ENCODE measurements at regions not wholly inside any gene's neighbourhood (a gene's known extent, or its start where the extent isn't known, plus 50 kb on each side); places are given as distances from the start of the nearest gene placed in this dataset.
"Not testable (repeated sequence)": the region's sequence is repeated elsewhere in the genome, so short reads cannot be mapped to it uniquely, and the experiment has no call there.

GRCh38 chr5:167348980-167349379, 942.5 kb upstream of the WWC1 start:
- no peak for DNase-seq

- no peak for DNase-seq
These were observed 940.1 kb upstream of the WWC1 start for GRCh38 chr5:167351316-167351715.

- DNase-seq, result no peak
These were observed 938.6 kb upstream of the WWC1 start for GRCh38 chr5:167352801-167353200.

GRCh38 chr5:167355346-167355745, 936.1 kb upstream of the WWC1 start:
- DNase-seq, result no peak

- DNase-seq, result no peak
These were observed 935.1 kb upstream of the WWC1 start for GRCh38 chr5:167356374-167356773.

- DNase-seq, result no peak
These were observed 932.5 kb upstream of the WWC1 start for GRCh38 chr5:167358868-167359492.

- DNase-seq, result no peak
These were observed 929.6 kb upstream of the WWC1 start for GRCh38 chr5:167361795-167362194.

- no peak for DNase-seq
These were observed 928.4 kb upstream of the WWC1 start for GRCh38 chr5:167363065-167363464.

GRCh38 chr5:167375125-167375524, 916.3 kb upstream of the WWC1 start:
- no peak for DNase-seq

- DNase-seq, result no peak
These were observed 912.3 kb upstream of the WWC1 start for GRCh38 chr5:167378894-167379723.

GRCh38 chr5:167381457-167381856, 910.0 kb upstream of the WWC1 start:
- DNase-seq, result no peak

- no peak for DNase-seq
These were observed 901.9 kb upstream of the WWC1 start for GRCh38 chr5:167389537-167389936.

GRCh38 chr5:167391286-167391685, 900.2 kb upstream of the WWC1 start:
- not testable (repeated sequence) for DNase-seq

- DNase-seq, result no peak
These were observed 899.2 kb upstream of the WWC1 start for GRCh38 chr5:167392240-167392639.

GRCh38 chr5:167393358-167393757, 898.1 kb upstream of the WWC1 start:
- DNase-seq, result no peak

GRCh38 chr5:167402671-167403070, 888.8 kb upstream of the WWC1 start:
- DNase-seq, result no peak

- no peak for DNase-seq
These were observed 884.9 kb upstream of the WWC1 start for GRCh38 chr5:167406513-167406912.

- no peak for DNase-seq
These were observed 878.9 kb upstream of the WWC1 start for GRCh38 chr5:167412556-167412955.

GRCh38 chr5:167413506-167413905, 877.9 kb upstream of the WWC1 start:
- no peak for DNase-seq

GRCh38 chr5:167414611-167415010, 876.8 kb upstream of the WWC1 start:
- no peak for DNase-seq

GRCh38 chr5:167415779-167416746, 875.4 kb upstream of the WWC1 start:
- DNase-seq, result no peak

GRCh38 chr5:167417662-167418061, 873.8 kb upstream of the WWC1 start:
- DNase-seq, result no peak

GRCh38 chr5:167425161-167425560, 866.3 kb upstream of the WWC1 start:
- DNase-seq, result no peak

All from midbrain (tissue), 1 donor.